ENCODE measurements at regions not wholly inside any gene's neighbourhood (a gene's known extent, or its start where the extent isn't known, plus 50 kb on each side); places are given as distances from the start of the nearest gene placed in this dataset.

DNA sequence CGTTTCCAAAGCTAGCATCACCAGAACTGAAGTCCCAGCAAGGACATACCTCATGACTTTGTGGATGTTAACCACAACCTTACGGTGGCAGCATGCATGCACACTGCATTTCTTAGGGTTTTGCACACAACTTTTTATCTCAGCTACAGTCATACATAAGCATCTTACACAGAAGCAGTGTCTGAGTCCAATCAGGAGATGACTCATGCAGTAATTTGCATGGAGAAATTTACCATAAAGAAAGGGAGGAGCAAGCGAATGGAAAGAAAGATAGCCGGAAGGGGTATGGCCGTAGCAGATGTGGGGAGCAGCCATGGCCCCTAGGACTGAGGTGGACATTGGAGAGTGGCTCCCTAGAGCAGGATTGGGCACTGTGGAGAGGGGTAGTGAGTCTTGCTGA lies 522.5 kb downstream of the GALR1 start:
- TF ChIP-seq, protein P1, sequence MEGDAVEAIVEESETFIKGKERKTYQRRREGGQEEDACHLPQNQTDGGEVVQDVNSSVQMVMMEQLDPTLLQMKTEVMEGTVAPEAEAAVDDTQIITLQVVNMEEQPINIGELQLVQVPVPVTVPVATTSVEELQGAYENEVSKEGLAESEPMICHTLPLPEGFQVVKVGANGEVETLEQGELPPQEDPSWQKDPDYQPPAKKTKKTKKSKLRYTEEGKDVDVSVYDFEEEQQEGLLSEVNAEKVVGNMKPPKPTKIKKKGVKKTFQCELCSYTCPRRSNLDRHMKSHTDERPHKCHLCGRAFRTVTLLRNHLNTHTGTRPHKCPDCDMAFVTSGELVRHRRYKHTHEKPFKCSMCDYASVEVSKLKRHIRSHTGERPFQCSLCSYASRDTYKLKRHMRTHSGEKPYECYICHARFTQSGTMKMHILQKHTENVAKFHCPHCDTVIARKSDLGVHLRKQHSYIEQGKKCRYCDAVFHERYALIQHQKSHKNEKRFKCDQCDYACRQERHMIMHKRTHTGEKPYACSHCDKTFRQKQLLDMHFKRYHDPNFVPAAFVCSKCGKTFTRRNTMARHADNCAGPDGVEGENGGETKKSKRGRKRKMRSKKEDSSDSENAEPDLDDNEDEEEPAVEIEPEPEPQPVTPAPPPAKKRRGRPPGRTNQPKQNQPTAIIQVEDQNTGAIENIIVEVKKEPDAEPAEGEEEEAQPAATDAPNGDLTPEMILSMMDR (IDR thresholded peaks at IDR 0.05): no peak

DNA sequence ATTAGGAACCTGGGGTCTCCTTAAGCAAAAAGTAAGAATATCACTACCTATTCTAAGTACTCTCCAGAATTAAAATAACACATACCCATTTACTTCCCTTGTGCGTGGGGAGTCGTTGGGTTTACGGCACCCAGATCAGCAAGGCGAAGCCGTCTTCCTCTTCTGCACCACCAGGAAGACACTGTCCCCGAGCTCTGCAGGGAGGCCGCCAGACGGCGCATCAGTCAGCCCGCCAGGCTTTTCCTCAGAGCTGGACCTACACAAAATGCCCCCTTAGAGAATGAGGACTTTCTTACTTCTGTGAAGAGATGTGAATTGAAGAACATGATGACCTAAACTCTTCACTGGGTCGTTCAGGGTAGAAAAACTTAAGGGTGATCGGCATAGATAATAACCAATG lies 526.5 kb downstream of the GALR1 start:
- TF ChIP-seq, protein P1 (IDR thresholded peaks at IDR 0.05): no peak

DNA sequence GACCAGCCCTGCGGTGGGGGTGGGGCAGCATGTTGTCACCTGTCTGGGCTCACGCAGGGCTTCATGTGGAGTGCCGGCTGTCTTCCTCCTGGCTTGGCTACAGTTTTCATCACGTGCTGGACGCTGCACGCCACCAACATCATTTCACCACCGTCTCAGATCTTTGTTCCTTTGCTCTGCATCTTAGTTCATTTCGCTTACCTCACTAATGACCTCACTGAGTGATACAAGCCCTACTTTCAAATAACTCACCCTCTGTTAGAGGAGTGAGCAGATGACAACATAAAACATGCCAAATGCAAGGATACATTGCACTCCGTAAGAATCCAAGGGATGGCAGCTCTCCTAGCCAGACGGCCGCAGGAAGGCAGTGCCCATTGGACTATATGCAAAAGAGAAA lies 527.5 kb downstream of the GALR1 start:
- TF ChIP-seq, protein P1 (IDR thresholded peaks at IDR 0.05): no peak

DNA sequence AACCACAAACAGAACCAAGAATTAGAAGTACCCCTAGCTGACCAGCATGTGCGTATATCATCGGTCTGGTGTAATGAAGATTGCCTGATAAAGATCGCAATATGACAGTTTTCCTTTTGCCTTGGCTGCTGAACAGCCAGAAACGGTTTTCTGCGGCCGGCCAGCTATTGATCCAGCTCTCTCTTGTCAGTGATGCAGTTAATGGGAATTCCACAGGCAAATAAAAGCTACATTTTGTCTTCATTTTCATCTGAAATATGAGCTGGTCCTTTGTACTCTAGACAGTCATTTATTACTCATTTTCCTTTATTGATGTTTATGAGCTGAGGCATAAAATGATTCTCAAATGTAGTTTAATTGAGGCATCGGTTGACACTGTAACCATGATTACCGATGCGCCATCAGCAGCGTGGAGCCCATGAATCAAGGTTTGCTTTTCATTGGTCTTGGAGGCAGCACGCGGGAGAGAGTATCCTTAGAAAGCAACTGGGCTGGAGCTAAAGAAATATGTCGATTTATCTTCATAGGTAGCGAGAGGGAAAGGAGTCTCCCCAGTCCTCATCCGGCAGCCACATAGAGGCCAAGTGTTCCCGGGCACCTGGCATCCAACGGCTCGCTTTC lies 535.2 kb downstream of the GALR1 start:
- TF ChIP-seq, protein P1 (IDR thresholded peaks at IDR 0.05): no peak

DNA sequence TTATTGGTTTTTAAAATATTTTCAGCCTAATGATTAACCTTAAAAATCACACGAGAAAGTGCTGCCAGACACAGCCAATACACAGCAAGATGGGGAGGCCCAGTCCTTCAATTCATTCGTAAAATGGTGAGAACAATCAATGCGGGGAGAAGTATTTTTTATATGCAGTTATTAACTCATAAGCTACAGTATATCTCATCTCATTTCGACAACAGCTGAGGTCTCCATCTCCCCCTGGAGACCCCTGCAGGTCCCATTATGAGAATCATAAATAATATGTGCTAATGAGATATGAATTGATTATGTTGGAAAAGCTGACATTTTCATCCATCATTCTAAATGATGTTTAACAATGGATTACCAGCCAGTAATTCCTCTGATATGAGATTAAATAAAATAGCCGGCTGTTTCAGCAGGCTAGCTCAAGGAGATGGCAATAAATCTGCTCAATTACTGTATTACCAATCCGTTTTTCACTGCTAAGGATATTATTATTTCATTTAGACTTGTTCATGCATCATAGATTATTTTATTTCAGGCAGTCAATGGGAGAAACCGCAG lies 535.8 kb downstream of the GALR1 start:
- TF ChIP-seq, protein P1 (IDR thresholded peaks at IDR 0.05): no peak

DNA sequence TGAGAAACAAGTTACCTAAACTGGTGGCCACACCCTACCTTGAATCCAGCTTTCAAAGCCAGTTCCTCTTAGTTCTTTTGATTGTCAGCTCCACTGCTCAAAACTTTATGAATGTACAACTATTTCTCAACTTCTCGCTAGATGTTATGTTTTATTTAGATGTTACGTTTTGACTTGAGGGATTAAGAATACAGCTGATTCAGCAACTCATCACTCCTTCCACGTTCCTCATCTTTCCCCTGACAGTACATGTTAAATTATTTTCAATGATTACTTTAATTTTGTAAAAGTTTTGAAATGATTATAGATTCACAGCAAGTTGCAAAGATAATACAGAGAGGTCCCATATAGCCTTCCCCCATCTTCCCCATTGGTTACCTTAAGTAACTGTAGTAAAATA lies 553.4 kb downstream of the GALR1 start:
- TF ChIP-seq, protein P1 (IDR thresholded peaks at IDR 0.05): no peak

DNA sequence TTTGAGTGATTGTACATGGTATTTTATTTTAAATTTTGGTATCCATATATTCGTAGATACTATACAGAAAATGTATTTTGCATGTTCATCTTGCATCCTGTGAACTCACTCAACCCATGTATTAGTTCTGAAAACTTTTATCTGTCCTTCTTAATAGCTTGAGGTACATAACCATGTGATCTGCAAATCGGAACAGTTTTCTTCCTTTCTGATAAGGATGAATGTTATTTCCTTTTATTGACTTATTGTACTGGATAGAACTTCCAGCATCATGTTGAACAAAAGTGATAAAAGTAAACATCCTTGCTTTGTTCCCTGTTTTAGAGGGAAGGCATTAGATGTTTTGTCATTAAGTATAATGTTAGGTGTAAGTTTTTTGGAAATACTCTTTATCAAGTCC lies 554.7 kb downstream of the GALR1 start:
- TF ChIP-seq, protein P1 (IDR thresholded peaks at IDR 0.05): no peak

DNA sequence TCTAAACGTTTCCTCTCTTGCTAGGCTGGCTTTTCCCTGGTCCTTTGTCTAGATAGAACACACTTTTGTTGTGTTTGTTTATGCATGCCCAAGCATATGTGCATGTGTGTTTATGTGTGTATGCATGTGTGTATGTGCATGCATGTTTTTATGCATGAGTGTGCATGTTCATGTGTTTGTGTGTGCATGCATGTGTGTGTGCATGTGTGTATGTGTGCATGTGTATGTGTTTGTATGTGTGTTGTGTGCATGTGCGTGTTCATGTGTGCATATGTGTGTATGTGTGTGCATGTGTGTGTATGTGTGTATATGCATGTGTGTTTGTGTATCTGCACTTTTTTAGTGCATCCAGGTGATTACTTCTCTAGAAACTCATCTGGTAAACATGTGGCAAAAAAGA lies 558.0 kb downstream of the GALR1 start:
- TF ChIP-seq, protein P1 (IDR thresholded peaks at IDR 0.05): no peak

Measured in LNCAP (cell line).